Vagina (tissue), 2 donors: ENCODE measurements at regions not wholly inside any gene's neighbourhood (a gene's known extent, or its start where the extent isn't known, plus 50 kb on each side); places are given as distances from the start of the nearest gene placed in this dataset.
"Not testable (repeated sequence)": the region's sequence is repeated elsewhere in the genome, so short reads cannot be mapped to it uniquely, and the experiment has no call there.

Source experiments
- CTCF ChIP-seq, 3 experiments: fragments of 450-650 bp in 2 of 3; fragments of 200-600 bp in 1 of 3; sonication (generic) in 1 of 3; IDR thresholded peaks; one replicate each; pipeline ENCODE4 v1.5.1; 2017 to 2019; ENCODE audit warnings: antibody characterized with exemption in 3 of 3, mild to moderate bottlenecking in 2 of 3, moderate library complexity in 2 of 3
- POLR2A ChIP-seq, 2 donors: fragments of 450-650 bp; IDR thresholded peaks; one replicate each; pipeline ENCODE4 v1.6.1; 2017; ENCODE audit warnings: antibody characterized with exemption in 2 of 2, mild to moderate bottlenecking in 2 of 2, moderate library complexity in 2 of 2
- POLR2AphosphoS5 ChIP-seq, 2 donors: sonication (generic); formaldehyde crosslinking; IDR thresholded peaks; one replicate each; pipeline ENCODE4 v1.9.0; 2017; ENCODE audit warnings: antibody characterized with exemption in 2 of 2, mild to moderate bottlenecking in 2 of 2, low read depth in 1 of 2; ENCODE audit not compliant: insufficient read depth in 1 of 2

GRCh38 chr11:49702121-49702520 is 250.1 kb upstream of the OR4C13 start:
- TF ChIP-seq POLR2AphosphoS5 (IDR thresholded peaks at IDR 0.05; ENCODE audit: insufficient read depth in 1 of 2, low read depth in 1 of 2); CTCF (IDR thresholded peaks at IDR 0.05); POLR2A (IDR thresholded peaks at IDR 0.05): not testable (repeated sequence)
